CD4-positive, alpha-beta T cell treated with Interleukin-12 subunit alpha and Interleukin-12 subunit beta, for 1 hour (primary cell): ENCODE measurements at regions not wholly inside any gene's neighbourhood (a gene's known extent, or its start where the extent isn't known, plus 50 kb on each side); places are given as distances from the start of the nearest gene placed in this dataset.
"Not testable (repeated sequence)": the region's sequence is repeated elsewhere in the genome, so short reads cannot be mapped to it uniquely, and the experiment has no call there.

ENCODE experiments used
- DNase-seq: peaks from one replicate; pipeline ENCODE4 v3.0.0-alpha.2; 2020

DNA sequence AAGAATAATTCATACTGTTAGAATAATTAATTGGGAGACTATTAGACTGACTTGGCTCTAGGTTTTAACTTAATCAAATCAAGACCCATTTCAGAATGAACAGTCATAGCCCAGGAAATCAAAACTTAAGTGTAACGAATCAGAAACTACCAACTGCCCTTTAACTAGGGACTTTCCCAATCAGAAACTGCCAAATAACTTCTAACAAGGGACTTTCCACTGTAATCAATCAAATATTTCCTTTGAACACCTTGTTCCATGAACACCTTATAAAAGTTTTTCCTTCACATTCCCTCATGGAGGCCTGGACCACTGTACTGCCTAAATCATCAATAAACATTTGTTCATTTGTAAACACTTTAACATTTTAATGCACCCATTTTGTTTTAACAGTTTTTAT, 1054.7 kb upstream of the TMPRSS15 start:
- DNase-seq, result no peak

DNA sequence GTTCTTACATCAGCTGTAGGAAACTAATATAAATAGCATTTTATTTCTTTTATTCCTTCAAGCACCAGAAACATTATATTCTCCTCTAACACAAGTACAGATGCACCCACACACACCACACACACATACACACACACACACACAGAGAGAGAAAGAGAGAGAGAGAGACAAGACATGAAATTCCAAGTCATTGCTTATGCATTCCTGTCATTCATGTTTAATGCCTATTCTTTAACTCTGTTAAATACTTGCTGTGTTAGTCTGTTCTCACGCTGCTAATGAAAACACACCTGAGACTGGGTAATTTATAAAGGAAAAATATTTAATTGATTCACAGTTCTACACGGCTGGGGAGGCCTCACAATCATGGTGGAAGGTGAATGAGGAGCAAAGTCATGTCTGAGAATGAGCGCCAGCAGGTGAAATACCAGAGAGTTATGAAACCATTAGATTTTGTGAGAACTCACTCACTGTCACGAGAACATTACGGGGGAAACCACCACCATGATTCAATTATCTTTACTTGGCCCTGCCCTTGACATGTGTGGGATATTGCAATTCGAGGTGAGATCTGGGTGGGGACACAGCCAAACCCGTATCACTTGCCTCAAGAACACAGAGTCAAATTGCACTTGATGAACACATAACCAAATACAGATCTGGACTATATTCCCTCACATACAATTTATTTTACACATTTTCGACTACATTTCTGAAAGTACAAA, 1058.1 kb upstream of the TMPRSS15 start:
- DNase-seq, result no peak

GRCh38 chr21:19463966-19464365, 1060.4 kb upstream of the TMPRSS15 start:
- no peak for DNase-seq

DNA sequence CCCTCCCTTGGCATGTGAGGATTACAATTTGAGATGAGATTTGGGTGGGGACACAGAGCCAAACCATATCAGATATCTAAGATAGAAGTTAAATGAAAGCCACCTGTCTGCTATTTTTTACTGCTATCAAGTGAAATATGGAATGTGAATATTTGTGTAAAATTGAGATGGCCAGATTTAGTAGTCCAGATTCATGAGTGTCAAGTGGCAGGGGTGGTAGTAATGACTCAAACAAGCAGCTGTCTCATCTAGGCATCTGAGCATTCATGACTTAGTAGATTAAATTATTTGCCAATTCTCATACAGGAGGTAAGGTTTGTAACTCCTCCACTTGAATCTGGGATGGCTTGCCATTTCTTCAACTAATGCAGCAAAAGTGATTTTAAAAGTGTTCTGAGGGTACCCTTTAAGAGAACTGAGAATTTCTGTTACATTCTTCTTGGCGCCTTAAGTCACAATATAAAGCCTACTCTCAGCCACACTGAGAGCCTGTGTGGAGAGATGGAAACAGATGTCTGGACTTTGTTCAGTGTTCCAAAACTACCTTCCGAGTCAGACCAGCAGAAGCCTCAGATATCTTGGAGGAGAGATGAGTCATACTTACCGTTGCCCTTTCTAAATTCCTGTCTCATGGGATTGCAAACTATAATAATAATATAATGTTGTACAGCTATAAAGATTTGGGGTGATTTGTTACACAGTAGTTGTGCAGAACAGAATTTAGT, 1065.6 kb upstream of the TMPRSS15 start:
- no peak for DNase-seq

DNA sequence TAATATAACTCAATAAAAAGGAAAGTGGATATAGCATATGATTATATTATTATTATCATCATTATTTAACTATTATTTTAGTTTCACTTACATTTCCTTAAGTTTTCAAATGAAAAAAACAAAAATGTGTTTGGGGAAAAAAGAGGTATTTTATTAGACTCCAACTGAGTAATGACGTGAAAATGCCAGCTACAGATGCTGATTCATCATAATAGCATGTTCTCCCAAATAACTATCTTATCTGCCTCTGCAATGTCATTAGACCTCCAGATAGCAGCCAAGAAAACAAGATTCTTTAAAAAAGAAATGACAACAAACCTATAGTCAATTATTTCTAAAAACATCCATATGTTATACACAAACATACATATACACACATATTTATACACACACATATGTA, 1071.9 kb upstream of the TMPRSS15 start:
- no peak for DNase-seq

DNA sequence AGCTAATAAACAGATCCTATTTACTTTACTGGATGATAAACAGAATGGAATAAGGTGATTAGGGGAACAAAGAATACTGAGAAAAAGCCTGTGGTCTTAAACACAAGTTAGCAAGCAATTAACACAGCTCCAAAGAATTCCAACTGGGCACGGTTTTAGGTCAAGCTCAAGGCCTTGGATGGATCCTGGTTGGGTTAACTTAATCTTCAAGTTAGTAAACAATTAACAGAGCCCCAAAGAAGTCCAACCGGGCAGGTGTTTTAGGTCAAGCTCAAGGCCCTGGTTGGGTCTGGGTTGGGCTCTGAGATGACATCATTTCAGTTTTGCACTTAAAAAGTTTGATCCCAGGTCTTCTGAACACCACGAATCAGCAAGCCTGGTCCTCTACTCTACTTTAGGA, 1086.3 kb upstream of the TMPRSS15 start:
- DNase-seq, result no peak

GRCh38 chr21:19490481-19490880, 1086.9 kb upstream of the TMPRSS15 start:
- no peak for DNase-seq

DNA sequence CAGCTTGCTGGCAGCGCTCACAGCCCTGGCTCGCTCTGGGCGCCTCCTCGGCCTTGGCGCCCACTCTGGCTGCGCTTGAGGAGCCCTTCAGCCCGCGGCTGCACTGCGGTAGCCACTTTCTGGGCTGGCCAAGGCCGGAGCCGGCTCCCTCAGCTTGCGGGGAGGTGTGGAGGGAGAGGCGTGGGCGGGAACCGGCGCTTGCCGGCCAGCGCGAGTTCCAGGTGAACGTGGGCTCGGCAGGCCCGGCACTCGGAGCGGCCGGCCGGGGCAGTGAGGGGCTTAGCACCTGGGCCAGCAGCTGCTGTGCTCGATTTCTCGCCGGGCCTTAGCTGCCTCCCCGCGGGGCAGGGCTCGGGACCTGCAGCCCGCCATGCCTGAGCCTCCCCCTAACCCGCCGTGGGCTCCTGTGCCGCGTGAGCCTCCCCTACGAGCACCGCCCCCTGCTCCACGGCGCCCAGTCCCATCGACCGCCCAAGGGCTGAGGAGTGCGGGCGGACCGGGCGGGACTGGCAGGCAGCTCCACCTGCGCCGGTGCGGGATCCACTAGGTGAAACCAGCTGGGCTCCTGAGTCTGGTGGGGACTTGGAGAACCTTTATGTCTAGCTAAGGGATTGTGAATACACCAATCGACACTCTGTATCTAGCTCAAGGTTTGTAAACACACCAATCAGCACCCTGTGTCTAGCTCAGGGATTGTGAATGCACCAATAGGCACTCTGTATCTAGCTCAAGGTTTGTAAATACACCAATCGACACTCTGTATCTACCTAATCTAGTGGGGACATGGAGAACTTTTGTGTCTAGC, 1090.1 kb upstream of the TMPRSS15 start:
- not testable (repeated sequence) for DNase-seq

DNA sequence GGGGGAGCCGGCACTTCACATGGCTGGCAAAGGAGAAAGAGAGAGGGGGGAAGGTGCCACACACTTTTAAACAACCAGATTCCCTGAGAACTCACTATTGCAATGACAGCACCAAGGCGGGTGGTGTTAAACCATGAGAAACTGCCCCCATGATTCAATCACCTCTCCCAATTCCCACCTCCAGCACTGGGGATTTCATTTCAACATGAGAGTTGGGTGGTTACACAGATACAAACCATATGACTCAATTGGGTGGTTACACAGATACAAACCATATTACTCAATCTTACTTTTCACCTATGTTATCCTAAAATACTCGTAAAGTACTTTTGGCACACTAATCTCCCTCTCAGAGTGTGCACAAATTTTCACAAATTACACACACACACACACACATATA, 1097.5 kb upstream of the TMPRSS15 start:
- no peak for DNase-seq

- no peak for DNase-seq
These were observed 1104.2 kb upstream of the TMPRSS15 start for GRCh38 chr21:19507682-19508260.

- no peak for DNase-seq
These were observed 1104.9 kb upstream of the TMPRSS15 start for GRCh38 chr21:19508442-19508841.

- DNase-seq, result no peak
These were observed 1105.3 kb upstream of the TMPRSS15 start for GRCh38 chr21:19508844-19509243.

DNA sequence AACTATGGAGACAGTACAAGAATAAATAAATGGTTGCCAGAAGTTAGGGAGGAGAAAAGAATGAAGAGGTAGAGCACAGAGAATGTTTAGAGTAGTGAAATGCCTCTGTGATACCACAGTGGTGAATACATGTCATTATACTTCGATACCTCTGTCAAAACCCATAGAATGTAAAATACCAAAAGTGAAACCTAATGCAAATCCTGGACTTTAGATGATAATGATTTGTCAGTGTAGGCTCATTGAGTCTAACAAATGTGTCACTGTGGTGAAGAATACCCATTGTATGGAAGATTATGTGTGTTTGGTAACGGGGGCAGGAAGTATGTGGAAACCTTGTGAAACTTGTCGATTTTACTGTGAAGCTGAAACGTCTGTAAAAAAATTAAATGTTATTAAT, 1106.5 kb upstream of the TMPRSS15 start:
- DNase-seq, result no peak

DNA sequence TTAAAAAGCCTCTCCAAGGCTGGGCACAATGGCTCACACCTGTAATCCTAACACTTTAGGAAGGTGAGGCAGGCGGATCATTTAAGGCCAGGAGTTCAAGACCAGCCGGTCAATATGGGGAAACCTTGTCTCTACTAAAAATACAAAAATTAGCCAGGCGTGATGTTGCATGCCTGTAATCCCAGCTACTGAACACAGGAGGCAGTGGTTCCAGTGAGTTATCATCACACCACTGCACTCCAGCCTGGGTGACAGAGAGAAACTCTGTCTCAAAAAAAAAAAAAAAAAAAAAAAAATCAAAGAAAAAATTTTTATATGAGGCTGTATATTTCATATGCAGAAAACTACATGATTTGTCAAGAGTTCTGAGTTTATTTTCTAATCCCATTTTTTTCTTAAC, 1107.1 kb upstream of the TMPRSS15 start:
- DNase-seq, result no peak

- DNase-seq, result no peak
These were observed 1118.8 kb upstream of the TMPRSS15 start for GRCh38 chr21:19522381-19522780.

- no peak for DNase-seq
These were observed 1119.5 kb upstream of the TMPRSS15 start for GRCh38 chr21:19523061-19523460.

GRCh38 chr21:19523746-19524145, 1120.2 kb upstream of the TMPRSS15 start:
- no peak for DNase-seq

DNA sequence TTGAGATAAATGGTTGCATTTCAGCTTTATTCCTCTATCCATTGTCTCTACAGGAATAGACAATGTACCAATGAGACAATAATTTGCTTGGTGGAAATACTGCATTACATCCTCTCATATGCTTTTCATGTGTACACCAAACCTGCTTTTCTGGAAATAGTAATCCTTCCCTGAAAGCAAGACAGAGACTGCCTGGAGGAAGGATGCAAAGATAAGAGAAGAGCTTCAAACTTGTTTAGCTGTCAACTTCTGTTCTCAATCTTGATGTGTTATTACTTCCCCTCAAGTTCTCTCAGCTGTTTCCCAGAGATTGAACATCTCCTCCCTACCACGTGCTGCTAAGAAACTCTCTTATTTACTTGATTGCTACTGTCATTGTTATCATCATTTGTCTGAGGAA, 1125.4 kb upstream of the TMPRSS15 start:
- DNase-seq, result no peak

GRCh38 chr21:19535356-19535755, 1131.8 kb upstream of the TMPRSS15 start:
- DNase-seq, result no peak

- no peak for DNase-seq
These were observed 1133.5 kb upstream of the TMPRSS15 start for GRCh38 chr21:19537116-19537515.

GRCh38 chr21:19540287-19540686, 1136.7 kb upstream of the TMPRSS15 start:
- no peak for DNase-seq

- DNase-seq, result no peak
These were observed 1138.0 kb upstream of the TMPRSS15 start for GRCh38 chr21:19541602-19542001.

- not testable (repeated sequence) for DNase-seq
These were observed 1140.9 kb upstream of the TMPRSS15 start for GRCh38 chr21:19544493-19544892.
